ENCODE measurements at regions not wholly inside any gene's neighbourhood (a gene's known extent, or its start where the extent isn't known, plus 50 kb on each side); places are given as distances from the start of the nearest gene placed in this dataset.
A peak's percentile ranks its signal among the peaks of the same experiment; 100 is the strongest.

DNA sequence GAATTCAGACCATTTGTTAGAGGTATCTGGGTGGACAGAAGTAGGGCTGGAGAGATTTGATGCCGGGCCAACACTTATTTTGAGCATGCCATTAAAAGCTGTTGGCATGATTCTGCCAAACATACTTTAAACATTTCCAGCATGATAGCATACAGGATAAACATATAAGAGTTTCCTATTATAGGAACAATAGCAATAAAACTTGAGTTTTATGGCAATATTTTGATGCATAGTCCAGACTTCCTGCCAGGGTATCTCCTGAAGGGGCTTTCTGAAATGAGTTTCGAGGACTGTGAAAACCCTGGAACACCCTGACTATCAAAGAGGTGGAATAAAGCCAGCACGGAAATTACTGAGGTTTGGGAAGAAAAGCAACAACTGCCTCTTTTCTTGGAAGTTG, 1398.0 kb upstream of the NXPH2 start:
- DNase-seq, result no peak

DNA sequence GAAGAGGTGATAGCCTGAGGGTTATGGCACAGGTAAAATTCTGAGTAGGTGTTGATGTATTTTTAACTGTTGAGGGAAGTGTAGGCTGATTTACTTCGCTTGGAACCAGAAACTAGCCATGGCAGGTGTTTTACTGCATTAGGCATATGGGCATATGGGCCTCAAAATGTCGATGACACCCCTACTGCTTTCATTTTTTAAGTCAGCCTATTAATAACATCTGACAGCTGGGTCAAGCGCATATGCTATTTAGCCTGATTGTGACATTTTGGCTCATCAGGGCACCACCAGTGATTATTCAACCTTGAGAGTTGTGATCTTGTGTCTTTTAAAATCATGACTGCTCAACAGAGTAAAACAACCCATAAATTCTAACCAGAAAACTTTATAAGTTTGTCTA, 1396.9 kb upstream of the NXPH2 start:
- DNase-seq, result no peak

DNA sequence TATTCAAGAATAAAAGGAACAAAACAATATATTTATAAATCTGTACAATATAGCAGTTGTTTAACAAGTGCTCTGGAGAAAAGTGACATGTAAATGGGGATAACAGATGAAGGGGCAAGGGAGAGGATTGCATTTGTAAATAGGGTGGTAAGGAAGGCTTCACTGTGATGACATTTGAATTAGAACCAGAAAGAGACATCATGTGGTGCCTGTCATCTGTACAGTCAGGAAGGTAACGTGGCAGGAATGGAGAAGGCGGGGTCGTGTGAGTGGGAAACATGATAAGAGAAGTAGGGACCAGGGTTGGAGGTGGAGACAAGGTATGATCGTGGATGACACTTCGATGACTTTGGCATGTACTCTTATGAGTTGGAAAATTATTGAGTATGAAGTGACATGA, 1393.6 kb upstream of the NXPH2 start:
- no peak for DNase-seq

DNA sequence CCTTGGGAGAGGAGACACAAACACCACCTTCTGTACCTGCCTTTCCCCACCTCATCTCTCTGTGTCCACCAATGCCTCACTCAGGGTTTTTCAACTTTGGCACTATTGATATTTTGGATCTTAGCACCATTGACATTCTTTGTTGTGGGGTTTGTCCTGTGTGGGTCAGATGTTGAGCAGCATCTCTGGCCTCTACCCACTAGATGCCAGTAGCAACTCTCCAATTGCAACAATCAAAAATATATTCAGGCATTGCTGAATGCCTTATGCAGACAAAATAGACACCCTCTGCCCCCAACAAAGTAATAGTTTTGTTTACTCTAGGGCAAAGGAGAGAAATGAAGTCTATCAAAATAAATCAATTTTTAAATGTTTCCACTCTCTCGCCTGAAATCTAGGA, 1384.3 kb upstream of the NXPH2 start:
- no peak for DNase-seq

DNA sequence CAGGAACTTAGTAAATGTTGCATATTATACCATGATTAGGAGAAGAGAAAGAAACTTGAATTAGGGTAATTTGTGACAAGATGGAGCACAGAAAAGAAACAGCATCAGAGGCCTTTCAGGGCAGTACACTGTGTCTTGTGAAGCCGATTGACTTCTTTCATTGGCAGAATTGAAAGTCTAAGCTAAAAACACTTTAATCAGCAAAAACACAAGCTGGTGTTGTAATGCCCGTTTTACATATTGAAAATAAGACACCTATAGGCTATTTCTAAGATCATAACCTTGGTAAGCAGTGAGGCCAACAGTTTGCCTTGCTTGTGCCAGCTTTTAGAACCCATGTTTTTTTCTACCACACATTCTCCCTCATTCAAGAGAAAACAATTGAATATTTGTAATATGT, 1378.1 kb upstream of the NXPH2 start:
- no peak for DNase-seq

DNA sequence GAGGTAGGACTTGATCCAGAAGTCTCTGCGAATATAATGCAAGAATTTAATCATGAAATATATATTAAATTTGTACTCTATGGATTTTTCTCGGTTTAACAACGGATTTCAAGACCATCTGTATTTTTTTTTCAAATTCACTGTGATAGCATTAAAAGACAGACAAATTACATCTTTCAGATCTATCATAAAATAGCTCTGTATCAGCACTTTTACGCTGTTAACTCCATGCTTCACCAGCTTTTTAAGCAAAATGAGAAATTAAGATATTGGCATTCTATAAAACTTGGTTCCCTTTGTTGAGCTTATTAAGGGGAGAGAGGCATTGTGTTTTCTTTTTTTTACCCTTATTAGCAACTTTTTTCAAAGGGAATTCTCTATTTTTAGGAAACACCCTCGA, 1377.6 kb upstream of the NXPH2 start:
- no peak for DNase-seq

DNA sequence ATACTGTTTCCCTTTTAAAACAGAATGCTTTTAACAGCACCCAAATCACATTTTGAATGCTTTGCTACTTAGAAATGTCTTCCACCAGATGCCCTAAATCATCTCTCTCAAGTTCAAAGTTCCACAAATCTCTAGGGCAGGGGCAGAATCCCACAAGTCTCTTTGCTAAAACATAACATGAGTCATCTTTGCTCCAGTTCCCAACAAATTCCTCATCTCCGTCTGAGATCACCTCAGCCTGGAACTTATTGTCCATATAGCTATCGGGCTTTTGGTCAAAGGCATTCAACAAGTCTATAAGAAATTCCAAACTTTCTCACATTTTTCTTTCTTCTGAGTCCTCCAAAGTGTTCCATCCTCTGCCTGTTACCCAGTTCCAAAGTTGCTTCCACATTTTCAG, 1374.5 kb upstream of the NXPH2 start:
- DNase-seq, result no peak

DNA sequence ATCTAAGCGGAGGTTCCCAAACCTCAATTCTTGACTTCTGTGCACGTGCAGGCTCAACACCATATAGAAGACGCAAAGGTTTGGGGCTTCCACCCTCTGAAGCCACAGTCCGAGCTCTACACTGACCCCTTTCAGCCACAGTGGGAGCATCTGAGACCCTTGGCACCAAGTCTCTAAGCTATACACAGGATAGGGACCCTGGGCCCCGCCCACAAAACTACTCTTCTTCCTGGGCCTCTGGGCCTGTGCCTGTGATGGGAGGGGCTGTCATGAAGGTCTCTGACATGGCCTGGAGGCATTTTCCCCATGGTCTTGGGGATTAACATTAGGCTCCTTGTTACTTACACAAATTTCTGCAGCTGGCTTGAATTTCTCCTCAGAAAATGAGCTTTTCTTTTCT, 1374.1 kb upstream of the NXPH2 start:
- DNase-seq, result no peak

DNA sequence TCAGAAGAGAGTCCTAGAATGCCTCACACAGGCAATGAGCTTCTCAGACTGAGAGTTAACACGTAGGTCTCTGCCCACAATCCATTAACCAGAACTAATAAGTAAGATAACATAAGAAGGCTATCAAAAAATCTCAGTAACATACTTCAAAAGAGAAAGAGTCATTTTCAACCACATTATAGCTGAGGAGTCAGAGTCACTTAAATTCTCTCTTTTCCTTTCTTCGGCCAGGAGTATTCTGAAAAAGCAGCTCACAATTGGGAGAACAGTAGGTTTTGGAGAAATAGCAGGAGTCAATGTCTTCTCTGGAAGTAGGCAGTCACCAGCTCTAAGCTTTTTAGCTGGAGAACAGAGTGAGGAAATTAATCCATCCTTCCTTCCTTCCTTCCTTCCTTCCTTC, 1364.4 kb upstream of the NXPH2 start:
- DNase-seq, result no peak

DNA sequence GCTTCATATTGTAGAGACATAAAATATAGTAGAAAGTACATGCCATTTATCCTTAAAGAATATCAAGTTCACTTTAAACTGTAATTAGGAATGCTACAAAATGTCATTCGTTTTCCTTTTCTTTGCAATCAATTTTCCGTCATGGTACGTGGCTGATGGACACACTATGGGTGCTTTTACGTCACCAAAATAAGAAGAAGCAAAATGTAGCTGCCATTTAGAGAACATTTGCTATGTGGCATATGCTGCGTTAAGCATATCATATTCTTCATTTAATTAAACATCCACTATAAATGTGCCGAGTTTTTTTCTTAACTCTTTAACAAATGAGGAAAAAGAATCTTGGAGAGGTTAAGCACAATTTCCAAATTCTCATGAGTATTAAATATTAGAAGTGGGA, 1358.5 kb upstream of the NXPH2 start:
- no peak for DNase-seq

DNA sequence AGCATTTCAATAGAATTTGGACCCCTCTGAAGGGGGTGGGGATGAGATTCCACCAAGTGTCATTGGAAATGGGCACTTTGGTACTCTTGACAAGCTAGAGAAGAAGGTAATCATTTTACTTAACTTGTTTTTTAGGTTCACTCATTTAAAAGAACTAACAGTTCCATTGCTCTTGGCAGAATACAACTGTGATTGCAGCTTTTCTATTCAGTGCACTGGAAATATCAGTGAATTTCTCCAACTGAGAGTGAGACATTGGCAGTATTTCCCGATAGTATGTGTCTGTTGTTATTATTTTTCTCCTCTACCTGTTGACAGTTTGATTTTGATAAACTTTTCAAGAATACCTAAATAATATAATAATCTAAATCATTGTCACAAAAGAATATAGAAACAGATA, 1356.7 kb upstream of the NXPH2 start:
- no peak for DNase-seq

DNA sequence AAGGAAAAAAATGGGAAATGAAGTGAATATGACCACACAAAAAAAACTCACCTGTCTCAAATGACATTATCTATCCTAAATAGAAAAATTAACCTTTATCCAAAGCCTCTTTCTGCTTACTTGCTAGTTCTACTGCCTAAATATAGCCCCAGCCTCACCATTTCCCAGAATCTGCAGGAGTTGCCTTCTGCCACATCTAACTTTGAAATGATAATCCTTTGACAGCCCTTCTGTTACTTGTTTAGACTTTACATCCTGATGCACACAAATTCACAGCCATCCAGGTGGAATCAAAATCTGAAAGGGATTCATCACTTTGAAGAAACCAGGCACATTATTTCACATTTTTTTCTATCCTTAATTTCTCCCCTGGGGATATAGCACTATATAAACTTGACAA, 1356.2 kb upstream of the NXPH2 start:
- DNase-seq, result no peak

DNA sequence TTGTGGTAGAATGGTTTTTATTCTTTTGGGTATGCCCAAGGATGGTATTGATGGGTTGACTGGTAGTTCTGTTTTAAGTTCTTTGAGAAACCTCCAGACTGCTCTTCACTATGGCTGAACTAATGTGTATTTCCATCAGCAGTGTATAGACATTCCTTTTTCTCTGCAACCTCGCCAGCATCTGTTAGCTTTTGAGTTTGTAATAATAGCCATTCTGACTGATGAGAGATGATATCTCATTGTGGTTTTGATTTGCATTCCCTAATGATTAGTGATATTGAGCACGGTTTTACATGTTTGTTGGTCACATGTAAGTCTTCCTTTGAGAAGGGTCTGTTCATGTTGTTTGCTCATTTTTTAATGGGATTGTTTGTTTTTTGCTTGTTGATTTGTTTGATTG, 1348.7 kb upstream of the NXPH2 start:
- no peak for DNase-seq

DNA sequence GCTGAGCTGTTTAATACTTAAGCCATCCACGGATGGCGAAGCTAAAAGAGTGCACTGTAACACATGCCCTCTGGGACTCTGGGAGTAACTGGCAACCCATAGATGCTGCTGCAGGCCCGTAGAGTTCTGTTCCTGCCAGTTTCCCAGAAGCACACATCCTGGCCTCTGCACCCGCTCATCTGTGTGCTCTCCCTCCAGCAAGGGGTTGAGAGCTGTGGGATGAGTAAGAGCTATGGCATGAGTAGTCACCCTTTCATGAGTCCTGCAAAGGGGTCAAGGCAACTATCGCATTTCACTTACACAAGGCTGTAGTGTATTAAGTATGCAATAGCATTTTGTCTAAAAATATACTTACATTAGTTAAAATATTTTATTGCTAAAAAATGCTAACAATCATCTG, 1341.8 kb upstream of the NXPH2 start:
- DNase-seq, result no peak

DNA sequence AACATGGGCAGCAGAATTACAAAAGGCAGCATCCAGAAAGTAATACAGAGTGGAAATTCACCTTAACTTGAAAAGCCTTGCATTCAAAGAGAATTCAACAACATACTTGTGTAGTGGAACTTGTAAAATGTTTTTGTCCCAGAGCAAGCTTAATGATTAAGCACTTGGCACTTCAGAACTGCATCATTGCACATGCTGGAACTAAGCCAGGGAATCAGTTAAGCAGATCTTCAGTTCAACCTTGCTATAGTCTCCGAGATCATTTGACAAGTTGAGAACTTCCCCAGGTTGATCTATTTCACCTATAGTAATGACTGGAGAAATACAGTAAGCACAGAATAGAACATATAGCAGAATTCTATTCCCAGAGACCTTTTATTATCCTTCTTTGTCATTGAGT, 1337.2 kb upstream of the NXPH2 start:
- DNase-seq, result no peak

DNA sequence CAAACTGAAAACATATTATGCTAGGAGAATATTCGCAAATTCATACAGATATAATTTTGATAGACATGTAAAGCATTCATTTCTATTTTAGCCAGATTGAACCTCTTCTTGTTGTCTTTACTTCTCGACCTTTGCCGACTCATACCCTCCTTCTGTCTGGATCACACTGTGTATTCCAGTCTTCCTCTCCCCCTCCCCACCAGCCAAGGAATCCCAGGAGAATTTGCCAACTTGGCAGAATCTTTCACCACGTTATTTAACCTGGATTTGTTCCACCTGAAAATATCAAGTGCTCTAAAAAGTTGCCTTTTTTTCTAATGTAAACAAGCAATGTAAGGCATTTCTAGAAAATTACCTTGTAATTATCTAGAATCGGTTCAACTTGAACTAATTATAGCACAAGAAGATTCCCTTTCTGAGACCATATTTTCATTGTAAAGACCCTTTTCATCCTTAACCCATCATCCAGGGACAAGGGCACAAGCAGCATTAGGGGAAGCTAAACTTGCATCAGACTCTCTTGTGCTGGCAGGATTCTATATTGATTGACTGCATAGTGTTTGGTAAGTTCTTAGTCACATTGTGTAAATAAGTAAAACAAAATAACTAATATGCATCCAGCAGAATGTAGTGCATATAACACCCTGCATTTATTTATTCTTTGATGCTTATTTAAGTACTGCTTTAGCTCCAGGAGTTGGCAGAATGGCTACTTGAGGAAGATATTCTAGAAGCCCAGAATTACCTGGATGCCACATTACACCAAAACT, 1328.7 kb upstream of the NXPH2 start:
- no peak for DNase-seq

DNA sequence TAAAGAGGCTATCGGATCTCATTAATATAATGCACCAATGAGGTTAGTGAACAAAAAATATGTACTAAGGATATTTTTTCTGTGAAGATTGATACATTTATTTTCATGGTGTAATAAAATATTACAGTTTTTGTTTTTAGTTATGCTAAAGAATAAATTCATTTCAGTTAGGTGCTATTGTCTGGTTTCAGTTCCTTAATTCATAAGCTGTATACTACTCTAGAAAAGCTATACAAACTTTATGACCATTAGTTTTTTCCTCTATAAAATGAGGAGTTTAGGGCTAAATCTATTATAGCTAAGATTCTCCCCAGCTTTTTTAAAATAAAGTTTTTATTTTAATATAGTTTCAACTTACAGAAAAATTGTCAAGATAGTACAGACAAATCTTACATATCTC, 1311.7 kb upstream of the NXPH2 start:
- no peak for DNase-seq

DNA sequence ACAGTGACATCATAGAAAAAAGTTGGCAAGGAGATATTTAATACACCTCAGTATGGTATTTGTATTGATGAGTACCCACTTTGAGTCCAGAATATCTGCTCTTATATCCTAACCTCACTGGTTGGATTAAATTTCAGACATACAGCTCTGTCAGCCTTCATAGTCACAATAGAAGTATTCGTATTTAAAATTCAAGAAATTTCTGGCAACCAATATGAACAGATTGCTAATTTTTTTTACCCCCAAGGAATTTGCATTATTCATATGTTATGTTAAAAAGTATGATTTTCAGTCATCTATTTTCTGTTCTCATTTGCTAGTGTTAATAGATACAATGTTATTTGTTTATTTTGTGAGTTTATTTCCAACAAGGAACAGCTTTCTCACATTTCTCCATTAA, 1306.8 kb upstream of the NXPH2 start:
- no peak for DNase-seq

DNA sequence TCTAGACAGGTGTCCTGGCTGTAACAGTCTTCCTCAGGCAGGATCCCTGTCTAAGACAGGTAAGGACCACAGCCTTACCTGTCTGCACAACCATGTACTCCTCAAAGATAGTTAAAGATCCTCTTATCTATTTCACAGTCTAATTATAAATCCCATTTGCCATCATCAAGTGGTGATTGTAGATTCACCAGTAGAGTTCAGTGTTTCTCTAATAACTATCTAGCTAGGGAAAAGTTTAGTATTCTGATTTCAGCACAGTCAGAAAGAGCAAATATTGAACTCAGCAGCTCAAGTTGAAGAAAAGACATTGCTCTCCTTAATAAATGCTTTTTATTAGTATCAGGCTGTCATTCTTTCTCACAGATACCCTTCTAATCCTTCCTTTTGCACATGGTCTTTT, 1305.5 kb upstream of the NXPH2 start:
- DNase-seq, result no peak

DNA sequence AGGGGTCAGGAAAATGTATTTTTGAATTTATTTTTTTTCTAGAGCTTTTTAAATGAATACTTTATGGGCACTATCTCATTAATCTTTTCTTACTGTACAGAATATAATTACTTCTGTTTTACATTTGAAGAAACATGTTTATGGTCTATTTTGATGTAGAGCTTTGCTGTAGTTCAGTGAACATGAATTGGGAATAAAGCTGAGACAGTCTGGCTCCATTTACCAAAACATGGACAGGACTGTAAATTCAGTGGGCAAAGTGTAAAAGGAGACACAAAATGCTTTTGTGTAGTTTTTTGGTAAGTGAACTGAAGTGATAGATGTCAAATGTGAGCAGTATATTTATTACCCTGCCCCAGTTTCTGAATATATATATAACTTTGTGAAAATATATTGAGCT, 1298.8 kb upstream of the NXPH2 start:
- DNase-seq, result no peak

DNA sequence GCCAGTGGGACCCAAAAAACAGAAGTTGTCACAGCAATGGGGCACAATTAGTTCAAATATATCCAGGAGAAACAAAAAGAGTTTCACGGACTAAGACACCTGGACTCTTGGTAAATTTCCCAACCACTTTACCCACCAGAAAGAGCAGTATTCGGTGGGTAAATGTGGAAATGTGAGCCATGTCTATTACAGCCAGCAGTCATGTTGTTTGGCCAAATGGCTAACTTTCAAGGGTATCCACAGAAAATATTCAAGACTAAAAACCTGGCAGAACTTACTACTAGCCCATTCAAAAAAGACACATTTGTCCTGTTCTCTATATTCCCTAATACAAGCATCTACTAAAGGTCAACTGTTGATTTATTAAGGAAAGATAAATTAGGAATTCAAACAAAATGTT, 1296.0 kb upstream of the NXPH2 start:
- DNase-seq, result no peak

DNA sequence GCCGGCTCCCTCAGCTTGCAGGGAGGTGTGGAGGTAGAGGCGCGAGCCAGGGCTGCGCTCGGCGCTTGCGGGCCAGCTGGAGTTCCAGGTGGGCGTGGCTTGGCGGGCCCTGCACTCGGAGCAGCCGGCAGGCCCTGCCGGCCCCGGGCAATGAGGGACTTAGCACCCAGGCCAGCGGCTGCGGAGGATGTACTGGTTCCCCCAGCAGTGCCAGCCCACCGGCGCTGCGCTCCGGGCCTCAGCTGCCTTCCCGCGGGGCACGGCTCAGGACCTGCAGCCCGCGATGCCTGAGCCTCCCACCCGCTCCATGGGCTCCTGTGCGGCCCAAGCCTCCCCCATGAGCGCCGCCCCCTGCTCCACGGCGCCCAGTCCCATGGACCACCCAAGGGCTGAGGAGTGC, 1293.6 kb upstream of the NXPH2 start:
- peak; percentile 26 for DNase-seq

DNA sequence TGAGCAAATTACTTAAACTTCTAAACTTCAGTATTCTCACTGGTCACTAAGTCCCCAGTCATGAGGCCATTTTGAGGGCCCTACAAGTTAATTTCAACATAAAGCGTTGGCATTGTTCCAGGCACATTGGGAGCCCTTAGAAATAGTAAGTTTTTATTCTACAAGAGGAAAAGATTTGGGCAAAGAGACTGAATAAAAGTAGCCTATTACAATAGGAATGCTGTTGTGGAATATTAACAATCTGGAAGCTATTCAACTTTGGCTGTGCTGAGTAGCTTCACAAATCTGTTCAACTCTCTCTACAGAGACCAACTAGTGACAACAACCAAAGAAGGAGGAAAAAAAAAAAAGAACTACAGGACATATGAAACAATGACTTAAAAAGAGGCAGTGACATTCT, 1287.5 kb upstream of the NXPH2 start:
- no peak for DNase-seq

DNA sequence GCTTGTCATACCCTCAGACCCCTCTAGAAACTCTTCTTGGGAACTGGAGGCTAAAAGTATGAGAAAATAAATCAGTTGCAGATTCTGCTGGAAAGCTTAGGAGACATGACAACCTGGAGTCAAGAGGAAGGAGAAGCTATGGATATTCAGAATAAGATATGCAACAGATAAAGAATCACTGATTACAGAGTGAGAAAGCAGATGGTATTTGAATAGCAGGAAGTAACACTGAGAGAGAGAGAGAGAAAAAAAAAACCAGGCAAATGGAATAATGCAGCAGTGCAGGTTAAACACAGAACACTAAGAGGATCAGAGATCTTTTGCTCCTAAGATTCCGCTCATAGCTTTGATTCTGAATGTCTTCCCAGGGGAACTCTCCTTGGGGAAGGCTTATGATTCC, 1284.1 kb upstream of the NXPH2 start:
- no peak for DNase-seq

DNA sequence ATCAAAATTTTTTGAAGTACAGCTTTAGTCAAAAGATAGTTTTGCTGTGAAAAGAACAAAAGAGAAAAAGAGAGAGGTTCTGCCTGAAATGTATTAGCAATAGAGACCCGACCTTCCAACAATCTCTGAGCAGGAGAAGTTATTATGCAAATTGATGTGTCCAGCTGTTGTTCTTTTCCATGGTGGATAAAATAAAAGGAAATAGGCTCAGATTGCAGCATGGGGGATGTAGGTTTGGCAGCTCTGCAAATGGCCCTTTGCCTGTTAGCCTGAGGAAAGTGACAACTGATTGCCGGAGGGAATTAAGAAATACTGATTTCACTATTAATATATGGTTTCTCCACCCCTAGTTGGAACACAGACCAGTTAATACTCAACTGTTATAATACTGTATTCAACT, 1283.2 kb upstream of the NXPH2 start:
- DNase-seq, result no peak

DNA sequence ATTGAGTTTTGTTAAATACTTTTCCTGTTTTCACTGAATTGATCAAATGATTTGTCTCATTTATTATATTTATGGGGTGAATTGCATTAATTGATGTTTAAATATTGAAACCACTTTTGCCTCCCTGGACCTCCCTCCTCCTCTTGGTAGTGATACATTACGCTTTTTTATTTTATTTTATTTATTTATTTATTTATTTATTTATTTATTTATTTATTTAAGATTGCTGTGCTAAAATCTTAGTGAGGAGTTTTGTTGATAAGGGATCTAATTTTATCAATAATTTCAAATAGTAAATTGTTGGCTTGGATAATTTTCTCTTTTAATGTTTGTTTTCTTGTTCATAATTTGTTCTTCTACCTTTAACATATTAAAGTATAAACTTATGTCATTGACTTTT, 1281.0 kb upstream of the NXPH2 start:
- DNase-seq, result no peak

All from NCI-H2227 treated with DMSO at 0.1 percent for 48 hours (cell line).